CD4-positive, alpha-beta memory T cell (primary cell): ENCODE measurements at regions not wholly inside any gene's neighbourhood (a gene's known extent, or its start where the extent isn't known, plus 50 kb on each side); places are given as distances from the start of the nearest gene placed in this dataset.

Experiments used
- CTCF ChIA-PET: fragments of 350-600 bp; sonication (Branson Sonifier 250); formaldehyde crosslinking; loops from one replicate; lab custom pipeline; 2021; ENCODE audit warnings: inconsistent platforms; ENCODE audit not compliant: partially characterized antibody; lab: Charles Lee
- POLR2A ChIA-PET: fragments of 350-600 bp; sonication (Branson Sonifier 250); formaldehyde crosslinking; loops from one replicate; lab custom pipeline; 2021; ENCODE audit not compliant: partially characterized antibody; lab: Charles Lee
- DNase-seq, 5 donors: peaks; one replicate each; pipeline versions ENCODE4 v3.0.0 to v3.0.0-alpha.2; 2020 to 2022; ENCODE audit warnings: mixed read lengths in 1 of 5
- H3K27ac ChIP-seq: one replicate; pipeline ENCODE4 v1.7.0; 2013; ENCODE audit warnings: low read depth, low read length
- H3K27me3 ChIP-seq: 2 replicates; pipeline ENCODE4 v1.7.0; 2013; ENCODE audit warnings: mild to moderate bottlenecking, low read length, moderate library complexity; ENCODE audit not compliant: insufficient read depth
- H3K36me3 ChIP-seq: 2 replicates; pipeline ENCODE4 v1.7.0; 2013; ENCODE audit warnings: mild to moderate bottlenecking, low read length, moderate library complexity; ENCODE audit not compliant: insufficient read depth
- H3K4me1 ChIP-seq: 2 replicates; pipeline ENCODE4 v1.7.0; 2013; ENCODE audit warnings: mild to moderate bottlenecking, low read length, moderate library complexity; ENCODE audit not compliant: insufficient read depth
- H3K4me3 ChIP-seq, 2 donors: one replicate each; pipeline ENCODE4 v1.7.0; 2013; ENCODE audit warnings: low read length in 2 of 2, mild to moderate bottlenecking in 1 of 2
- H3K9me3 ChIP-seq, 2 donors: one replicate each; pipeline ENCODE4 v1.7.0; 2013; ENCODE audit warnings: low read length in 2 of 2, control low read depth in 1 of 2; ENCODE audit not compliant: control insufficient read depth in 1 of 2
- H3K27ac Mint-ChIP-seq, 7 donors: one replicate each; pipeline ENCODE4 v1.8.0; 2020 to 2021; ENCODE audit warnings: mixed read lengths in 7 of 7, mild to moderate bottlenecking in 6 of 7, inconsistent platforms in 3 of 7, moderate library complexity in 3 of 7
- H3K27me3 Mint-ChIP-seq, 2 donors: one replicate each; pipeline ENCODE4 v1.8.0; 2020 to 2021; ENCODE audit warnings: mixed read lengths in 2 of 2
- H3K36me3 Mint-ChIP-seq, 2 donors: one replicate each; pipeline ENCODE4 v1.8.0; 2020 to 2021; ENCODE audit warnings: mixed read lengths in 2 of 2, inconsistent platforms in 1 of 2, mild to moderate bottlenecking in 1 of 2
- H3K4me1 Mint-ChIP-seq, 4 donors: one replicate each; pipeline ENCODE4 v1.8.0; 2020 to 2021; ENCODE audit warnings: mixed read lengths in 4 of 4, mild to moderate bottlenecking in 1 of 4
- H3K4me3 Mint-ChIP-seq, 8 donors: one replicate each; pipeline ENCODE4 v1.8.0; 2020 to 2021; ENCODE audit warnings: mixed read lengths in 8 of 8, mild to moderate bottlenecking in 7 of 8, moderate library complexity in 6 of 8, inconsistent platforms in 3 of 8
- H3K9me3 Mint-ChIP-seq, 8 donors: one replicate each; pipeline ENCODE4 v1.8.0; 2020 to 2021; ENCODE audit warnings: mixed read lengths in 8 of 8, mild to moderate bottlenecking in 5 of 8, inconsistent platforms in 3 of 8, moderate library complexity in 1 of 8
- intact Hi-C: fragments of 100-400 bp; cut with micrococcal nuclease; formaldehyde crosslinking; loops from one replicate; pipeline ENCODE4 v1.15.1; 2023

GRCh38 chr14:61211476-61212255, 69.5 kb downstream of the TMEM30B start:
- ChIA-PET POLR2A (no interaction called here), CTCF (no interaction called here)
- Mint-ChIP-seq H3K36me3 (no peaks in the 10 kb centered on the region), H3K4me1 (peaks cover 0 to 1% (median 0%) of the 10 kb centered on the region in 4 donors), H3K9me3 (no peaks in the 10 kb centered on the region), H3K27ac (no peak overlapping the region), H3K27me3 (peaks cover 1 to 11% of the 10 kb centered on the region in 2 donors), H3K4me3 (no peak overlapping the region)
- no peak for DNase-seq
- H3K9me3 ChIP-seq: no peaks in the 10 kb centered on the region
- no peak overlapping the region for H3K4me3 ChIP-seq
- intact Hi-C loops: no loop called here
- no peaks in the 10 kb centered on the region for H3K36me3 ChIP-seq
- H3K4me1 ChIP-seq: no peaks in the 10 kb centered on the region
- H3K27ac ChIP-seq: no peak overlapping the region
- H3K27me3 ChIP-seq: no peaks in the 10 kb centered on the region

GRCh38 chr14:61203081-61203753, 77.9 kb downstream of the TMEM30B start:
- Mint-ChIP-seq H3K27me3 (peaks cover 16 to 21% of the 10 kb centered on the region in 2 donors), H3K36me3 (no peaks in the 10 kb centered on the region), H3K4me3 (no peak overlapping the region), H3K4me1 (no peaks in the 10 kb centered on the region), H3K27ac (no peak overlapping the region), H3K9me3 (no peaks in the 10 kb centered on the region)
- Histone ChIP-seq H3K27ac (no peak overlapping the region), H3K36me3 (no peaks in the 10 kb centered on the region), H3K4me3 (no peak overlapping the region), H3K27me3 (peaks cover 10% of the 10 kb centered on the region), H3K4me1 (no peaks in the 10 kb centered on the region), H3K9me3 (no peaks in the 10 kb centered on the region)
- ChIA-PET POLR2A (no interaction called here), CTCF (no interaction called here)
- intact Hi-C loops: no loop called here
- DNase-seq: no peak

GRCh38 chr14:61202124-61202523, 79.0 kb downstream of the TMEM30B start:
- POLR2A ChIA-PET: no interaction called here
- DNase-seq: no peak
- Histone ChIP-seq H3K4me3 (no peak overlapping the region), H3K4me1 (no peaks in the 10 kb centered on the region), H3K27me3 (peaks cover 10% of the 10 kb centered on the region), H3K27ac (no peak overlapping the region), H3K9me3 (no peaks in the 10 kb centered on the region), H3K36me3 (no peaks in the 10 kb centered on the region)
- H3K27ac Mint-ChIP-seq: no peak overlapping the region
- CTCF ChIA-PET: no interaction called here
- H3K4me3 Mint-ChIP-seq: no peak overlapping the region
- H3K4me1 Mint-ChIP-seq: no peaks in the 10 kb centered on the region
- intact Hi-C loops: no loop called here
- H3K27me3 Mint-ChIP-seq: peaks cover 20 to 26% of the 10 kb centered on the region in 2 donors
- H3K9me3 Mint-ChIP-seq: no peaks in the 10 kb centered on the region
- H3K36me3 Mint-ChIP-seq: no peaks in the 10 kb centered on the region

GRCh38 chr14:61201171-61201570, 80.0 kb downstream of the TMEM30B start:
- no peak overlapping the region for H3K27ac ChIP-seq
- DNase-seq: no peak
- Mint-ChIP-seq H3K27me3 (peaks cover 21 to 32% of the 10 kb centered on the region in 2 donors), H3K9me3 (no peaks in the 10 kb centered on the region), H3K4me1 (no peaks in the 10 kb centered on the region), H3K4me3 (no peak overlapping the region), H3K36me3 (no peaks in the 10 kb centered on the region), H3K27ac (no peak overlapping the region)
- POLR2A ChIA-PET: no interaction called here
- H3K4me1 ChIP-seq: no peaks in the 10 kb centered on the region
- H3K36me3 ChIP-seq: no peaks in the 10 kb centered on the region
- H3K9me3 ChIP-seq: no peaks in the 10 kb centered on the region
- CTCF ChIA-PET: no interaction called here
- intact Hi-C loops: no loop called here
- peaks cover 10% of the 10 kb centered on the region for H3K27me3 ChIP-seq
- H3K4me3 ChIP-seq: no peak overlapping the region

GRCh38 chr14:61197416-61197815, 83.7 kb downstream of the TMEM30B start:
- POLR2A ChIA-PET: no interaction called here
- no peaks in the 10 kb centered on the region for H3K9me3 Mint-ChIP-seq
- H3K4me1 Mint-ChIP-seq: no peaks in the 10 kb centered on the region
- intact Hi-C loops: no loop called here
- Histone ChIP-seq H3K4me1 (no peaks in the 10 kb centered on the region), H3K27ac (no peak overlapping the region), H3K36me3 (no peaks in the 10 kb centered on the region), H3K4me3 (no peak overlapping the region), H3K27me3 (peaks cover 10% of the 10 kb centered on the region), H3K9me3 (no peaks in the 10 kb centered on the region)
- no peak overlapping the region for H3K4me3 Mint-ChIP-seq
- peaks cover 15 to 28% of the 10 kb centered on the region in 2 donors for H3K27me3 Mint-ChIP-seq
- no peaks in the 10 kb centered on the region for H3K36me3 Mint-ChIP-seq
- H3K27ac Mint-ChIP-seq: no peak overlapping the region
- CTCF ChIA-PET: no interaction called here
- no peak for DNase-seq

GRCh38 chr14:61196792-61197191, 84.3 kb downstream of the TMEM30B start:
- ChIA-PET POLR2A (no interaction called here), CTCF (no interaction called here)
- H3K27ac ChIP-seq: no peak overlapping the region
- H3K9me3 Mint-ChIP-seq: no peaks in the 10 kb centered on the region
- no peaks in the 10 kb centered on the region for H3K36me3 ChIP-seq
- no peak overlapping the region for H3K4me3 Mint-ChIP-seq
- intact Hi-C loops: no loop called here
- no peaks in the 10 kb centered on the region for H3K36me3 Mint-ChIP-seq
- peaks cover 13 to 27% of the 10 kb centered on the region in 2 donors for H3K27me3 Mint-ChIP-seq
- no peaks in the 10 kb centered on the region for H3K9me3 ChIP-seq
- H3K4me1 Mint-ChIP-seq: no peaks in the 10 kb centered on the region
- no peak overlapping the region for H3K4me3 ChIP-seq
- DNase-seq: no peak
- no peak overlapping the region for H3K27ac Mint-ChIP-seq
- peaks cover 10% of the 10 kb centered on the region for H3K27me3 ChIP-seq
- no peaks in the 10 kb centered on the region for H3K4me1 ChIP-seq

- H3K4me3 ChIP-seq: no peak overlapping the region
- no peaks in the 10 kb centered on the region for H3K4me1 Mint-ChIP-seq
- intact Hi-C loops: no loop called here
- no peaks in the 10 kb centered on the region for H3K36me3 Mint-ChIP-seq
- no peaks in the 10 kb centered on the region for H3K9me3 Mint-ChIP-seq
- no peak overlapping the region for H3K27ac ChIP-seq
- no peaks in the 10 kb centered on the region for H3K9me3 ChIP-seq
- peaks cover 10% of the 10 kb centered on the region for H3K27me3 ChIP-seq
- DNase-seq: no peak
- H3K4me3 Mint-ChIP-seq: no peak overlapping the region
- H3K27ac Mint-ChIP-seq: no peak overlapping the region
- no peaks in the 10 kb centered on the region for H3K4me1 ChIP-seq
- CTCF ChIA-PET: no interaction called here
- POLR2A ChIA-PET: no interaction called here
- H3K36me3 ChIP-seq: no peaks in the 10 kb centered on the region
- H3K27me3 Mint-ChIP-seq: peaks cover 13 to 24% of the 10 kb centered on the region in 2 donors
Observed at GRCh38 chr14:61196034-61196433, 85.1 kb downstream of the TMEM30B start.
